ENCODE measurements at regions not wholly inside any gene's neighbourhood (a gene's known extent, or its start where the extent isn't known, plus 50 kb on each side); places are given as distances from the start of the nearest gene placed in this dataset.

DNA sequence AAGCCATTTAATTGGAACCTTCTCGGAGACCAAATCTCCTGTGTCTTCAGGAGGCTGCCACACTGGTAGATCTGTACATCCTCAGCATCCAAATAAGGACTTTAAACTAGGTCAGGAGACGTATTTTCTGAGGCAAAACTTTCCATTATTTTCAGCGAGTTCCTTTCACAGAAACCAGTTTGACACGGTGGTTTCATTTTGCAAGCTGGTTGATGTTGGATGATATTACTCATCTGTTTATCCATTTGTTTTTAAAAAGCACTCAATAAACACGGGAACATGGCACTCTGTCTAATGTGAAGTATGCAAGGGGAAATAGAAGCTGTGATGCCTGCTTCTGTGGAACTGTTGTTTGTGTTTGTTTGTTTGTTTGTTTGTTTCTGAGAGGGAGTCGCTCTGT is 199.6 kb downstream of the ERCC6L2 start:
- TF ChIP-seq CTCF (optimal IDR thresholded peaks at IDR 0.05 in 1 of 3, IDR thresholded peaks at IDR 0.05 in 1 of 3, conservative IDR thresholded peaks at IDR 0.05 in 1 of 3; ENCODE audit: extremely low read depth in 1 of 3, insufficient read depth in 2 of 3, low read length in 3 of 3) (no peak), EZH2 (IDR thresholded peaks at IDR 0.05; ENCODE audit: low read length) (no peak)

Measured in keratinocyte (primary cell).